Activated CD8-positive, alpha-beta memory T cell treated with anti-CD3 and anti-CD28 coated beads, Interleukin-2, amount 10 ng/mL, durations not matched to agents 7 days and 5 days (primary cell): ENCODE measurements at regions not wholly inside any gene's neighbourhood (a gene's known extent, or its start where the extent isn't known, plus 50 kb on each side); places are given as distances from the start of the nearest gene placed in this dataset.
"Not testable (repeated sequence)": the region's sequence is repeated elsewhere in the genome, so short reads cannot be mapped to it uniquely, and the experiment has no call there.

ENCODE experiments used
- ATAC-seq: fragments of 150-1000 bp; cut with Tn5 transposase; one replicate; pipeline ENCODE4 v1.10.0; 2021; ENCODE audit warnings: moderate library complexity
- CTCF ChIA-PET: fragments of 350-600 bp; sonication (Branson Sonifier 250); formaldehyde crosslinking; loops from one replicate; lab custom pipeline; 2021; ENCODE audit warnings: antibody characterized with exemption; lab: Charles Lee
- DNase-seq: peaks from one replicate; pipeline ENCODE4 v3.0.0-alpha.2; 2020
- H3K27ac Mint-ChIP-seq: one replicate; pipeline ENCODE4 v1.8.0; 2021; ENCODE audit warnings: mild to moderate bottlenecking, mixed read lengths
- H3K27me3 Mint-ChIP-seq: one replicate; pipeline ENCODE4 v1.8.0; 2021; ENCODE audit warnings: mixed read lengths
- H3K36me3 Mint-ChIP-seq: one replicate; pipeline ENCODE4 v1.8.0; 2021; ENCODE audit warnings: mild to moderate bottlenecking, mixed read lengths
- H3K4me1 Mint-ChIP-seq: one replicate; pipeline ENCODE4 v1.8.0; 2021; ENCODE audit warnings: mixed read lengths
- H3K4me3 Mint-ChIP-seq: one replicate; pipeline ENCODE4 v1.8.0; 2021; ENCODE audit warnings: mild to moderate bottlenecking, moderate library complexity, mixed read lengths
- H3K9me3 Mint-ChIP-seq: one replicate; pipeline ENCODE4 v1.8.0; 2022; ENCODE audit warnings: low read depth, mixed read lengths

- peak; percentile 63 for ATAC-seq
- H3K27ac Mint-ChIP-seq, result peak overlapping the region; percentile 67
- CTCF ChIA-PET, result no interaction called here
- peak; percentile 54 for DNase-seq
- no peaks in the 10 kb centered on the region for H3K9me3 Mint-ChIP-seq
- H3K36me3 Mint-ChIP-seq, result peaks cover 4% of the 10 kb centered on the region
- peaks cover 21% of the 10 kb centered on the region for H3K4me1 Mint-ChIP-seq
- H3K27me3 Mint-ChIP-seq, result peaks cover 8% of the 10 kb centered on the region
- H3K4me3 Mint-ChIP-seq, result peak overlapping the region; percentile 6
Observed at GRCh38 chr6:163751032-163751525, 336.6 kb downstream of the QKI start.

GRCh38 chr6:163750431-163751031 is 336.0 kb downstream of the QKI start:
- Mint-ChIP-seq H3K4me3 (peak overlapping the region; percentile 6), H3K27ac (peak overlapping the region; percentile 67), H3K36me3 (peaks cover 4% of the 10 kb centered on the region), H3K4me1 (peaks cover 21% of the 10 kb centered on the region), H3K27me3 (peaks cover 8% of the 10 kb centered on the region), H3K9me3 (no peaks in the 10 kb centered on the region)
- ATAC-seq (peak; percentile 59), DNase-seq (peak; percentile 45)
- CTCF ChIA-PET, result no interaction called here

GRCh38 chr6:163748886-163749285 is 334.4 kb downstream of the QKI start:
- H3K27ac Mint-ChIP-seq, result no peak overlapping the region
- peaks cover 9% of the 10 kb centered on the region for H3K27me3 Mint-ChIP-seq
- no peaks in the 10 kb centered on the region for H3K9me3 Mint-ChIP-seq
- H3K36me3 Mint-ChIP-seq, result peaks cover 2% of the 10 kb centered on the region
- H3K4me3 Mint-ChIP-seq, result no peak overlapping the region
- ATAC-seq, result no peak
- no peak for DNase-seq
- CTCF ChIA-PET, result no interaction called here
- peaks cover 21% of the 10 kb centered on the region for H3K4me1 Mint-ChIP-seq

- Mint-ChIP-seq H3K27me3 (peaks cover 9% of the 10 kb centered on the region), H3K27ac (no peak overlapping the region), H3K9me3 (no peaks in the 10 kb centered on the region), H3K4me1 (peaks cover 18% of the 10 kb centered on the region), H3K4me3 (no peak overlapping the region), H3K36me3 (peaks cover 2% of the 10 kb centered on the region)
- ATAC-seq (no peak), DNase-seq (no peak)
- CTCF ChIA-PET, result no interaction called here
Observed at GRCh38 chr6:163748036-163748435, 333.5 kb downstream of the QKI start.

GRCh38 chr6:163747058-163747457 is 332.5 kb downstream of the QKI start:
- DNase-seq, H3K9me3 Mint-ChIP-seq, H3K27ac Mint-ChIP-seq, H3K27me3 Mint-ChIP-seq, H3K36me3 Mint-ChIP-seq, H3K4me3 Mint-ChIP-seq, ATAC-seq, CTCF ChIA-PET: not testable (repeated sequence)
- peaks cover 15% of the 10 kb centered on the region for H3K4me1 Mint-ChIP-seq

GRCh38 chr6:163745536-163746400 is 331.2 kb downstream of the QKI start:
- no peak overlapping the region for H3K4me3 Mint-ChIP-seq
- DNase-seq, result no peak

GRCh38 chr6:163744256-163744925 is 329.9 kb downstream of the QKI start:
- peaks cover 10% of the 10 kb centered on the region for H3K27me3 Mint-ChIP-seq
- no peaks in the 10 kb centered on the region for H3K9me3 Mint-ChIP-seq
- H3K4me1 Mint-ChIP-seq, result no peaks in the 10 kb centered on the region
- no peak for DNase-seq
- H3K27ac Mint-ChIP-seq, result no peak overlapping the region
- CTCF ChIA-PET, result no interaction called here
- no peaks in the 10 kb centered on the region for H3K36me3 Mint-ChIP-seq
- no peak overlapping the region for H3K4me3 Mint-ChIP-seq
- no peak for ATAC-seq

More at GRCh38 chr6:163745536-163746400, 331.2 kb downstream of the QKI start:
- ATAC-seq, result no peak
- H3K4me1 Mint-ChIP-seq, result peaks cover 7% of the 10 kb centered on the region
- no peaks in the 10 kb centered on the region for H3K36me3 Mint-ChIP-seq
- H3K27me3 Mint-ChIP-seq, result peaks cover 14% of the 10 kb centered on the region
- CTCF ChIA-PET, result no interaction called here
- no peak overlapping the region for H3K27ac Mint-ChIP-seq
- H3K9me3 Mint-ChIP-seq, result no peaks in the 10 kb centered on the region

GRCh38 chr6:163743796-163744195 is 329.3 kb downstream of the QKI start:
- Mint-ChIP-seq H3K27me3 (peaks cover 12% of the 10 kb centered on the region), H3K4me1 (no peaks in the 10 kb centered on the region), H3K4me3 (no peak overlapping the region), H3K9me3 (no peaks in the 10 kb centered on the region), H3K27ac (no peak overlapping the region), H3K36me3 (no peaks in the 10 kb centered on the region)
- CTCF ChIA-PET, result no interaction called here
- DNase-seq (no peak), ATAC-seq (no peak)

GRCh38 chr6:163741743-163742363 is 327.3 kb downstream of the QKI start:
- Mint-ChIP-seq H3K36me3 (no peaks in the 10 kb centered on the region), H3K4me3 (no peak overlapping the region), H3K27ac (no peak overlapping the region), H3K4me1 (no peaks in the 10 kb centered on the region), H3K9me3 (no peaks in the 10 kb centered on the region), H3K27me3 (peaks cover 12% of the 10 kb centered on the region)
- CTCF ChIA-PET, result no interaction called here
- no peak for ATAC-seq
- DNase-seq, result no peak

- Mint-ChIP-seq H3K4me3 (no peak overlapping the region), H3K9me3 (no peaks in the 10 kb centered on the region), H3K27me3 (peaks cover 12% of the 10 kb centered on the region), H3K4me1 (no peaks in the 10 kb centered on the region), H3K36me3 (no peaks in the 10 kb centered on the region), H3K27ac (no peak overlapping the region)
- ATAC-seq (no peak), DNase-seq (no peak)
- CTCF ChIA-PET, result no interaction called here
Observed at GRCh38 chr6:163741342-163741741, 326.8 kb downstream of the QKI start.

GRCh38 chr6:163739966-163740365 is 325.4 kb downstream of the QKI start:
- no peak for ATAC-seq

GRCh38 chr6:163739408-163739725 is 324.8 kb downstream of the QKI start:
- H3K4me3 Mint-ChIP-seq, result no peak overlapping the region
- no peaks in the 10 kb centered on the region for H3K36me3 Mint-ChIP-seq
- CTCF ChIA-PET, result no interaction called here
- no peaks in the 10 kb centered on the region for H3K4me1 Mint-ChIP-seq
- H3K27ac Mint-ChIP-seq, result no peak overlapping the region
- H3K27me3 Mint-ChIP-seq, result peaks cover 8% of the 10 kb centered on the region
- DNase-seq, result no peak
- ATAC-seq, result no peak
- H3K9me3 Mint-ChIP-seq, result no peaks in the 10 kb centered on the region

More at GRCh38 chr6:163739966-163740365, 325.4 kb downstream of the QKI start:
- Mint-ChIP-seq H3K4me3 (no peak overlapping the region), H3K27ac (no peak overlapping the region), H3K36me3 (no peaks in the 10 kb centered on the region), H3K9me3 (no peaks in the 10 kb centered on the region), H3K27me3 (peaks cover 8% of the 10 kb centered on the region), H3K4me1 (no peaks in the 10 kb centered on the region)
- CTCF ChIA-PET, result no interaction called here
- no peak for DNase-seq

GRCh38 chr6:163738725-163739407 is 324.3 kb downstream of the QKI start:
- H3K27me3 Mint-ChIP-seq, result peaks cover 8% of the 10 kb centered on the region
- no peaks in the 10 kb centered on the region for H3K4me1 Mint-ChIP-seq
- H3K4me3 Mint-ChIP-seq, result no peak overlapping the region
- no peaks in the 10 kb centered on the region for H3K9me3 Mint-ChIP-seq
- no peaks in the 10 kb centered on the region for H3K36me3 Mint-ChIP-seq
- H3K27ac Mint-ChIP-seq, result no peak overlapping the region
- CTCF ChIA-PET, result no interaction called here
- no peak for DNase-seq
- no peak for ATAC-seq
